Kidney (tissue), 13 donors: ENCODE measurements at regions not wholly inside any gene's neighbourhood (a gene's known extent, or its start where the extent isn't known, plus 50 kb on each side); places are given as distances from the start of the nearest gene placed in this dataset.

Experiments
- DNase-seq, 5 donors: peaks; one replicate each; pipeline ENCODE4 v3.0.0-alpha.2; 2013 to 2020
- FAIRE-seq: peaks from 2 replicates; lab custom pipeline; 2012; peaks lifted over from hg19 to GRCh38; lab: Jason Lieb, UNC
- H3K27ac ChIP-seq, 2 donors: one replicate each; pipeline ENCODE4 v1.7.0; 2013; ENCODE audit warnings: low read depth in 2 of 2, low read length in 2 of 2, inconsistent platforms in 1 of 2
- H3K27me3 ChIP-seq: one replicate; pipeline ENCODE4 v1.7.1; 2013; ENCODE audit warnings: low read length, inconsistent platforms; ENCODE audit not compliant: control insufficient read depth, insufficient read depth
- H3K36me3 ChIP-seq, 3 donors: one replicate each; pipeline versions ENCODE4 v1.7.0 to v1.7.1; 2013; ENCODE audit warnings: low read length in 3 of 3, control low read depth in 1 of 3, inconsistent platforms in 1 of 3; ENCODE audit not compliant: insufficient read depth in 3 of 3, control insufficient read depth in 2 of 3
- H3K4me1 ChIP-seq, 3 donors: one replicate each; pipeline versions ENCODE4 v1.7.0 to v1.7.1; 2013; ENCODE audit warnings: low read length in 3 of 3, inconsistent platforms in 1 of 3, low read depth in 1 of 3; ENCODE audit not compliant: control insufficient read depth in 2 of 3, insufficient read depth in 2 of 3
- H3K4me3 ChIP-seq, 3 donors: one replicate each; pipeline versions ENCODE4 v1.7.0 to v1.8.1; 2013; ENCODE audit warnings: low read length in 3 of 3, control low read depth in 1 of 3, inconsistent platforms in 1 of 3
- H3K9ac ChIP-seq, 3 donors: one replicate each; pipeline versions ENCODE4 v1.7.0 to v1.7.1; 2013; ENCODE audit warnings: low read length in 3 of 3, control low read depth in 1 of 3, inconsistent platforms in 1 of 3
- H3K9me3 ChIP-seq, 3 donors: one replicate each; pipeline versions ENCODE4 v1.7.0 to v1.7.1; 2013; ENCODE audit warnings: low read length in 3 of 3, control low read depth in 1 of 3, inconsistent platforms in 1 of 3; ENCODE audit not compliant: control insufficient read depth in 2 of 3, insufficient read depth in 1 of 3
- CTCF ChIP-seq: IDR thresholded peaks from 3 replicates; pipeline ENCODE4 v1.5.1; 2012; ENCODE audit warnings: mild to moderate bottlenecking, moderate library complexity, borderline replicate concordance; ENCODE audit not compliant: insufficient read depth; ENCODE audit errors: extremely low read depth
- intact Hi-C: fragments of 100-400 bp; cut with DNase I; formaldehyde crosslinking; loops from one replicate; pipeline ENCODE4 v1.11.1; 2022
- donor health status: control.
- donor health status: control.
- donor health status: control.
- donor health status: control.
- donor health status: control.
- donor health status: DM: yes; HTN: yes; CAD: no.
- donor health status: Normal renal cell carcinoma (clear cell type).

- FAIRE-seq: no peak
- peak in 1 of 5 donors; percentile 55 for DNase-seq
- Histone ChIP-seq H3K4me3 (no peak overlapping the region), H3K36me3 (no peaks in the 10 kb centered on the region), H3K9ac (no peak overlapping the region), H3K9me3 (no peaks in the 10 kb centered on the region), H3K27ac (no peak overlapping the region), H3K27me3 (no peaks in the 10 kb centered on the region), H3K4me1 (peaks cover 10 to 11% (median 11%) of the 10 kb centered on the region in 3 donors)
- intact Hi-C loops: no loop called here
- TF ChIP-seq CTCF: no peak
These were observed 101.1 kb upstream of the ZNF438 start for GRCh38 chr10:31132681-31133244.

- Histone ChIP-seq H3K9me3 (no peaks in the 10 kb centered on the region), H3K9ac (no peak overlapping the region), H3K4me1 (peaks cover 10 to 11% (median 11%) of the 10 kb centered on the region in 3 donors), H3K4me3 (peak overlapping the region; percentile 41 to 52 (median 44)), H3K27ac (peak overlapping the region in 1 of 2 donors; percentile 59), H3K27me3 (no peaks in the 10 kb centered on the region), H3K36me3 (no peaks in the 10 kb centered on the region)
- DNase-seq (peak in 1 of 5 donors; percentile 43), FAIRE-seq (no peak)
- TF ChIP-seq CTCF: no peak
- intact Hi-C loops: no loop called here
These were observed 101.7 kb upstream of the ZNF438 start for GRCh38 chr10:31133251-31133791.

GRCh38 chr10:31133792-31134310, 102.2 kb upstream of the ZNF438 start:
- H3K27ac ChIP-seq: peak overlapping the region; percentile 75 to 82
- H3K36me3 ChIP-seq: no peaks in the 10 kb centered on the region
- peak; percentile 91 to 96 (median 96) for DNase-seq
- H3K9ac ChIP-seq: peak overlapping the region in 1 of 3 donors; percentile 78
- H3K4me1 ChIP-seq: peaks cover 10 to 11% (median 11%) of the 10 kb centered on the region in 3 donors
- no peak for TF ChIP-seq CTCF
- no peaks in the 10 kb centered on the region for H3K9me3 ChIP-seq
- intact Hi-C loops: no loop called here
- no peak for FAIRE-seq
- no peaks in the 10 kb centered on the region for H3K27me3 ChIP-seq
- peak overlapping the region in 2 of 3 donors; percentile 41 to 52 for H3K4me3 ChIP-seq
